HAP-1 (cell line): ENCODE measurements at regions not wholly inside any gene's neighbourhood (a gene's known extent, or its start where the extent isn't known, plus 50 kb on each side); places are given as distances from the start of the nearest gene placed in this dataset.

Source experiments
- DNase-seq, 2 experiments: peaks; one replicate each; pipeline ENCODE4 v3.0.0-alpha.2; 2016 to 2020; ENCODE audit warnings: low spot score in 2 of 2
- H3K27me3 ChIP-seq: fragments of 250-450 bp; sonication (Bioruptor Pico); 2 replicates; pipeline ENCODE4 v1.5.1; 2020; ENCODE audit warnings: low read depth, mild to moderate bottlenecking, moderate library complexity
- H3K36me3 ChIP-seq: fragments of 250-450 bp; sonication (Bioruptor Pico); replicated peaks from 2 replicates; pipeline ENCODE4 v1.5.1; 2020; ENCODE audit warnings: mild to moderate bottlenecking
- H3K4me1 ChIP-seq: fragments of 250-450 bp; sonication (Bioruptor Pico); 2 replicates; pipeline ENCODE4 v1.5.1; 2020; ENCODE audit warnings: mild to moderate bottlenecking
- H3K4me3 ChIP-seq: fragments of 250-450 bp; sonication (Bioruptor Pico); 2 replicates; pipeline ENCODE4 v1.5.1; 2020; ENCODE audit warnings: mild to moderate bottlenecking, moderate library complexity
- H3K9me3 ChIP-seq: fragments of 250-450 bp; sonication (Bioruptor Pico); 2 replicates; pipeline ENCODE4 v1.5.1; 2020; ENCODE audit warnings: mild to moderate bottlenecking, moderate library complexity
- in situ Hi-C: fragments of 300-500 bp; cut with MboI; formaldehyde crosslinking; loops from 3 replicates; pipeline ENCODE4 v1.14.3; 2020; ENCODE audit warnings: low sequenced_read_pairs, inconsistent platforms, mixed read lengths

DNA sequence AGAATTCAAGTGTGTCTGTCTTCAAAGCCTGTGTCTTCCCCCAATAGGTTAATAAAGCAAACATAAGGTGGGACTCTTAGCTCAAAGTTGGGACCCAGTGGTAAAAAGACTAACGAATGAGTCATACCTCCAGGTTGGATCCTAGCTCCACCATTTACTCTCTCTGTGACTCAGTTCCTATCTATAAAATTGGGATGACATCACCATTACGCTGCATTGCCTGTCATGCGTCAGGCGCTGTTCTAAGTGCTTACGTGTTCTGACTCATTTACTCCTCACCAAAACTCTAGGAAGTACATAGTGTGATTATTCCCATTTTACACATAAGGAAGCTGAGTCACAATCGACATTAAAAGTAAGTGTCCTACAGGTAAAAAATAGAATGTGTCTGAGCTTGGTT lies 915.8 kb downstream of the VRK1 start:
- H3K4me3 ChIP-seq: no peak overlapping the region
- H3K36me3 ChIP-seq: no peaks in the 10 kb centered on the region
- no peaks in the 10 kb centered on the region for H3K9me3 ChIP-seq
- in situ Hi-C loops: no loop called here
- H3K27me3 ChIP-seq: no peaks in the 10 kb centered on the region
- no peaks in the 10 kb centered on the region for H3K4me1 ChIP-seq
- no peak for DNase-seq

DNA sequence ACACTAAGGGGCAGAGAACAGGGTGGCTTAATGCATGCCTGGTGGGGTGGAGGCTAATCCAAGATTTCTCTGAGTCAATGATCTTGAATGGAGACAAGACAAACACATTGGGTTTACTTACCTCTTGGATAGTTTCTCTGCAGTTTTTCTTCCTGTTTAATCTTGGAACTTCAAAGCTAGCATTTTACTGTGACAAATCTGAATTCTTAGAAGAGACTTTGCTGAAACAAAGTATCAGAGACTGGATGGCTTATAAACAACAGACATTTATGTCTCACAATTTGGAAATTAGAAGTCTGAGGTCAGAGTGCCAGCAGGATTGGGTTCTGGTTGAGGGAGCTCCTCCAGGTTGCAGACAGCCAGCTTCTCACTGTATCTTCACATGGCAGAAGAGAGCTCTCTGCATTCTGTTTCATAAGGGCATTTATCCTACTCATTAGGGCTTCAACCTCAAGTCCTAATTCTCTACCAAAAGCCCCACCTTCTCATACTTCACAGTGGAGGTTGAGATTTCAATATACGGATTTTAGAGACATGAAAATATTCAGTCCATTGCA lies 921.8 kb downstream of the VRK1 start:
- in situ Hi-C loops: no loop called here
- H3K4me3 ChIP-seq: no peak overlapping the region
- no peaks in the 10 kb centered on the region for H3K9me3 ChIP-seq
- no peaks in the 10 kb centered on the region for H3K36me3 ChIP-seq
- H3K4me1 ChIP-seq: no peaks in the 10 kb centered on the region
- no peak for DNase-seq
- no peaks in the 10 kb centered on the region for H3K27me3 ChIP-seq

DNA sequence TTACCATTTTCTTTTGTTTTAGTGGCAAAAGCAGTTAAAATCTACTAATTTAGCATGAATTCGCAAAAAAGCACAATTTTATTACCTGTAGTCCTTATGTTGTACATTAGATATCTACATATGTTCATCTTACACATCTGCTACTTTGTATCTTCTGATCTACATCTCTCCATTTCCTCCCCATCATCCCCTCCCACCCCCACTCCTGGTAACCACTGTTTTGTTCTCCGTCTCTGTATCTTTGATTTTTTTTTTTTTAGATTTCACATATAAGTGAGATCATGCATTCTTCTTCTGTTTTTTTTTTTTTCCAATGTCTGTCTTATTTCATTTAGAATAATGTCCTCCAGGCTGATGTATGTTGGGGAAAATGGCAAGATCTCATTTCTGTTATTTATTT lies 922.7 kb downstream of the VRK1 start:
- Histone ChIP-seq H3K9me3 (no peaks in the 10 kb centered on the region), H3K27me3 (no peaks in the 10 kb centered on the region), H3K4me1 (no peaks in the 10 kb centered on the region), H3K4me3 (no peak overlapping the region), H3K36me3 (no peaks in the 10 kb centered on the region)
- DNase-seq: no peak
- in situ Hi-C loops: no loop called here

DNA sequence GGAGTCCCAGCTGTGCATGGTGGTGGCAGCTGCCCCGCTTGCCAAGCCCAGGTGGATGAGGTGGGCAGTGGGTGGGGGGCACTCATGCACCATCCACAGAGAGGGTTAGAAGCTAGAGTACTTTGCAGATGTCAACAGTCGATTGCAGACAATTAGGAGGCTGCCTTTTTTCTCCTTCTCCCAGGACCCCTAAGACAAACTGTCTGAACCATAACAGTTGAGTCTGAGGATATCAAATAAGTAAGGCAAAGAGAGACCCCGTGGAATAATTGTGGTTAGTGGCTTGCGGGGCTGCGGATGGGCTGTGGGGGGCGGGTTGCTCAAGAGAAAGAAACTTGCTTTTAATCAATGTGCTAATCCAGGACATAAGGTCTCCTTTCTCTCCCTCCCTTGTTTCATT lies 926.2 kb downstream of the VRK1 start:
- Histone ChIP-seq H3K4me1 (no peaks in the 10 kb centered on the region), H3K27me3 (no peaks in the 10 kb centered on the region), H3K4me3 (no peak overlapping the region), H3K9me3 (no peaks in the 10 kb centered on the region), H3K36me3 (no peaks in the 10 kb centered on the region)
- no peak for DNase-seq
- in situ Hi-C loops: no loop called here

DNA sequence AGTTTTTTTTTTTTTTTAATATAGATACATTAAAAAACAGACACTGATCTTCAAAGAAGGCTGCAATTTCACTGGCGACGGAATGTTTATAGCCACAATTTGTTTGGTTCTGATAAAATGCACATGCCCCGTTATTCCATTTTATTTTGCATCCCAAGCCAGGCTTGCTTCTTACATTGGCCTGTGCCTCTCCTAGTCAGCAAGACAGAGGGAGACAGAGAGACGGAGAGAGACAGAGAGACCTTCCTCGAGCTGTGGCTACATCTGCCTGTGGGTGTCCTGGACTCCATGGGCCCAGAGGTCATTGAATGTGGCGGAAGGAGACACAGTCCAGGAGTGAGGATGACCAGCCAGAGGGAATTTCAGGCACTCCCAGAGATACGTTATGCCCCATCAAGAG lies 926.6 kb downstream of the VRK1 start:
- Histone ChIP-seq H3K9me3 (no peaks in the 10 kb centered on the region), H3K27me3 (no peaks in the 10 kb centered on the region), H3K4me1 (no peaks in the 10 kb centered on the region), H3K4me3 (no peak overlapping the region), H3K36me3 (no peaks in the 10 kb centered on the region)
- no peak for DNase-seq
- in situ Hi-C loops: no loop called here

DNA sequence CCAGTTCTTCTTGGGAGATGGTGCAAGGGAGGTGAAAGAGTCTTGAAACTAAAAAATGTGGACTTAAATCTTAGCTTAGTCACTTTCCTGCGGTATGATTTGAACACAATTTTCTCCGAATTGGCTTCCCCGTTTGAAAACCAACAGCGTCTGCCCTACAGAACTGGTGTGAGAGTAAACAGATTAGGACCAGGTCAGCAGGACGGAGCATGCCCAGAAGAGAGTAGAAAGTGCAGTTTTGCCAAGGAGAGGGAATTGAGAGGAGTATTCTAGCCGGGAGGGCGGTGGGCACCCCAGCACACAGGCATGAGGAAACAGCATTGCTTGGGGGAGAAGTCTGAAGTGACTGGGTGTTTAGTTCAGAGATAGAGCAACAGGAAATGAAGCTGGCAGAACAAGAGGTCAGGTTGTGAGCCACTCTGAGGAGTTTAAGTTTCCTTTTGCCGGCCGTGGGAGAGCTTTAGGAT lies 927.1 kb downstream of the VRK1 start:
- Histone ChIP-seq H3K36me3 (no peaks in the 10 kb centered on the region), H3K4me3 (no peak overlapping the region), H3K4me1 (no peaks in the 10 kb centered on the region), H3K9me3 (no peaks in the 10 kb centered on the region), H3K27me3 (no peaks in the 10 kb centered on the region)
- in situ Hi-C loops: no loop called here
- DNase-seq: no peak

DNA sequence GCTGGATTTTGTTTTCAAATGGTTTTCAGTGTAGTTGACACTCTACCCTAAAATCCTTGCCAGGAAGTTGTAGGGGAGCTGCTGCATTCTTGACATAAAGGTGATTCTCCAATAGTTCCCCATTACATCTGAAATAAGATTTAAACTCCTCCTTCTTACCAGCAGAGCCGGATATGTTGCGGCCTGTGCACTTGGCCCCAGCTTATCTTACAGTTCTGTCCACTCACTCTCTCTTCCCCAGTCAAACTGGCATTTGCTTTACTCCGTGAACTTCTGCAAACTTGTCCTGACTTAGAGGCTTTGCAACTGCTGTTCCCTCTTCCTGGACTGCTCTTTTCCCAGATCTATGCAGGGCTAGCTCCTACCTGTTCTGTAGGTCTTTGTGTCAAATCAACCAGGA lies 929.5 kb downstream of the VRK1 start:
- Histone ChIP-seq H3K27me3 (no peaks in the 10 kb centered on the region), H3K4me1 (no peaks in the 10 kb centered on the region), H3K9me3 (no peaks in the 10 kb centered on the region), H3K36me3 (no peaks in the 10 kb centered on the region), H3K4me3 (no peak overlapping the region)
- in situ Hi-C loops: no loop called here
- no peak for DNase-seq

DNA sequence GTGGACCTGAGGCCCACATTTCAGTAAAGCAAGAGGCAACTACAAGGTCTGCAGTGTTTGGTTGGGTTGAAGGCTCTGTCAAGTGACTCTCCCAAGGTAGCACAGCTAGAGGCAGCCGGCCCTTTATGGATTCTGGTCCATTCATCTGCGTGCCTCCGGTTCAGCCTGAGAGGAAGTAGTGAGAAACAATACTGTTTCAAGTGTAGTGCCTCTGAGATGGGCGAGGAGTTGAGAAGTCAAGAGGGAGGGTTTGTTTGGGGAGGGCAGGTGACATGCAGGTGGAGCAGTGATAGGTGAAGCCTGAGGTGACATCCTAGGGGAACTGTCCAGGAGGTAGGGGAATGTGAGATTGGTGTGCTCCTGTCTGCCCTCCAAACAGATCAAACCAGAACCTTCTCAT lies 933.5 kb downstream of the VRK1 start:
- no peak overlapping the region for H3K4me3 ChIP-seq
- no peak for DNase-seq
- H3K4me1 ChIP-seq: no peaks in the 10 kb centered on the region
- H3K9me3 ChIP-seq: no peaks in the 10 kb centered on the region
- no peaks in the 10 kb centered on the region for H3K36me3 ChIP-seq
- in situ Hi-C loops: no loop called here
- H3K27me3 ChIP-seq: no peaks in the 10 kb centered on the region

DNA sequence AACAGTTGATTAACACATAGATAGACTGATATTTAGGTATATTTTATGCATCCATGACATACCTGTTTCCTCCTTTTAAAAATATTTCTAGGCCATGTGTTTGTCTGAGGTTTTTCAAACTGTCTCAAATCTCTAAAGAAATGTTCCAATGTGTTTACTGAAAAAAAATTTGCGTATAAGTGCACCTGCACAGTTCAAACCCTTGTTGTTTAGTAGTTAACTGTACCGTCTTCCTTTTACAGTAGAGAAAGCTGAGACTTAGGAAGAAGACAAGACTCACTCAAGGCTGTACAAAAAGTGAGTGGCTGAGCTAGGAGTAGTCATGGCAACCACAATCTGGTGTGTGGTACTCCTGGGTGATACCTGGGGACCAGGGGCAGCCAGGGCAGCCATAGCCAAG lies 934.6 kb downstream of the VRK1 start:
- in situ Hi-C loops: no loop called here

DNA sequence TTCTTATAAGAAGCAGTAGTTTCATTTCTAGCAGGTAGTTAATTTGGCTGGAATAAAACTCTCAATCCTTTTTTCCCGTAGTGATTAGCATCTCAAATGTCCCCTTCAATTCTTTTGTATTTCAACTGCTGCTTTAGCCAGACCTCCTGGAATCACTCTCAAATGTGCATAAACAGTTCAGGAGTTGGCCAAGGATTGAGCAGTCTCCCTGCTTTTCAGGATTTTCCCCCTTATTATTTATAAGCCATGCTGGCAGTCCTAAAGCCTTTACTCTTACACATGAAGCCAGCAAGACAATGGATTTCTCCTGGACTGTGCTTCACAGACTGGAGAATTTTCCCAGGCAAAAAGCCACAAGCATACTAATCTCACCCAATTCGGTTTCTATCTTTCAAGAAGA lies 950.1 kb downstream of the VRK1 start:
- H3K36me3 ChIP-seq: no peaks in the 10 kb centered on the region
- H3K27me3 ChIP-seq: no peaks in the 10 kb centered on the region
- H3K9me3 ChIP-seq: no peaks in the 10 kb centered on the region
- DNase-seq: no peak
- in situ Hi-C loops: no loop called here
- no peaks in the 10 kb centered on the region for H3K4me1 ChIP-seq
- H3K4me3 ChIP-seq: no peak overlapping the region

More for the DNA sequence above, 934.6 kb downstream of the VRK1 start:
- DNase-seq: no peak
- Histone ChIP-seq H3K9me3 (no peaks in the 10 kb centered on the region), H3K4me1 (no peaks in the 10 kb centered on the region), H3K4me3 (no peak overlapping the region), H3K36me3 (no peaks in the 10 kb centered on the region), H3K27me3 (no peaks in the 10 kb centered on the region)

DNA sequence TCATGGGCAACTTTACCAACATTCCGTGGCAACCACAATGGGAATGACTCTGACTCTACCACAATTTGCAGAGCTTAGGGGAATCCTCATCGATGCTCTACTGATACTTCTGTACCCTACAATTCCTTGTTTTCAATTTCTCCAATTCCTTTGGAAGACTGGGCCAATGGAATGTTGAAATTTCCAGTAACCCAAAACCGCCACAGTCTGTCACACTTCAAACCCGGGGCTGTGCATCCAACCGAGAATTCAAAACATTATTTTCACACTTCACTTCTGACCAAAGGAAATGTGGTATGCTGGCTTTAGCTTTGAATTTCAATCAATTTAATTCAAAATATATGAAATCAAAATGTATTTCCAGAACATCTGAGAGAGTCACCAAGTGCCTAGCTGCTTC lies 951.4 kb downstream of the VRK1 start:
- Histone ChIP-seq H3K4me3 (no peak overlapping the region), H3K27me3 (no peaks in the 10 kb centered on the region), H3K4me1 (no peaks in the 10 kb centered on the region), H3K36me3 (no peaks in the 10 kb centered on the region), H3K9me3 (no peaks in the 10 kb centered on the region)
- in situ Hi-C loops: no loop called here
- no peak for DNase-seq

DNA sequence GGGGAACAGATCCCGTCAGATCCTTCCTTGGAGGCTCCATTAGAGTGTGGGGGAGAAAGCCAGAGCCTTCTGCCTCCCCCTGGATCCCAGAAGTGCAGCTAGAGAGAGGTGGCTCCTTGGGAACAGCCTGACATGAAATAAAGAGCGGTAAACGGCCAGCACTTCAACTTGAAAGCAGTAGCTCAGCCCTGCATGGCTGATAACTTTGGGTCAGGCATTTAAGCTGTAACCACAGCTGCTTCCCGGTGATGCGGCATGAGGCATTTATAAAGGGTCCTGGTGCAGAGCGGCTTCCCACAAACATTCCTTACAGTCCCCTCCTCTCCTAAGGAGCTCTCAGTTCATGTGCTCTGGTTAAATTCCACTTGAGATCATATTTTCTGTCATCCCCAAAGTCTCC lies 960.3 kb downstream of the VRK1 start:
- H3K27me3 ChIP-seq: no peaks in the 10 kb centered on the region
- no peaks in the 10 kb centered on the region for H3K9me3 ChIP-seq
- no peak for DNase-seq
- no peak overlapping the region for H3K4me3 ChIP-seq
- in situ Hi-C loops: no loop called here
- no peaks in the 10 kb centered on the region for H3K4me1 ChIP-seq
- H3K36me3 ChIP-seq: no peaks in the 10 kb centered on the region

DNA sequence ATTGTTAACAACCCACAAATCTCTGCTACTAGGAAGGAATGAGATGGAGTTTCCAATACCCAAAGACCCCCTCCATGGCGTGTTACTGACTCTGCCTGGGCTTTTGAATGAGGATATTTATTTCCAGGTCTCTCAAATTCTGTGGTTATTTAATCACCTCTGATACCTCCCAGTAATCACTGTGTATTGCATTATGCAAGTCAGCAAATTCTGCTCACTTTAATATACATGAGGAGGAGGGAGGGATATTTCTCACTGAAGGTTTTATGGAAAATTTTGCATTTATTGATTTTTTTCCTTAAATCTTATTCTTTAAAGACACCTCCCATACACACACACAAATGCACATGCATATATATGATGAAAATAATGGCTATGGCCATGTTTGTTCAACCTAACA lies 962.9 kb downstream of the VRK1 start:
- Histone ChIP-seq H3K4me3 (no peak overlapping the region), H3K4me1 (no peaks in the 10 kb centered on the region), H3K27me3 (no peaks in the 10 kb centered on the region), H3K36me3 (no peaks in the 10 kb centered on the region), H3K9me3 (no peaks in the 10 kb centered on the region)
- in situ Hi-C loops: no loop called here
- no peak for DNase-seq

DNA sequence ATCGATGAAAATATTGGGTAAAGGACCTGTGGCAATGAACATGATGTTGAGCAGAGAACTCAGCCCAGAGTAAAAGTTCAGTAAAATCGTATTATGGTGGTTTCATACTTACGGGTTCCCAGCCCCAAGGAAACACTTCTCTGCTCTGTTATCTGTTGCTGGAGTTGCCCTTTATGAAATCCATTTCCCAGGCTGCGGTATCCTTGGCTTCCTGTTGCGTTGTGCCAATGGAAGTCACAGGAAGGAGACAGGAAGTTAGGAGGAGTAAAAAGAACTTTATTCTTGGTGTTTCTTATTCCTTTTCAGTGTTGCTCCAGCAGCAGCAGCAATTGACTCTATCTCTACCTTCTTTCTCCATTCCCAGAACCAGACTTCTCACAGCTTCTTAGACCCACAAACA lies 965.2 kb downstream of the VRK1 start:
- in situ Hi-C loops: no loop called here
- no peaks in the 10 kb centered on the region for H3K27me3 ChIP-seq

DNA sequence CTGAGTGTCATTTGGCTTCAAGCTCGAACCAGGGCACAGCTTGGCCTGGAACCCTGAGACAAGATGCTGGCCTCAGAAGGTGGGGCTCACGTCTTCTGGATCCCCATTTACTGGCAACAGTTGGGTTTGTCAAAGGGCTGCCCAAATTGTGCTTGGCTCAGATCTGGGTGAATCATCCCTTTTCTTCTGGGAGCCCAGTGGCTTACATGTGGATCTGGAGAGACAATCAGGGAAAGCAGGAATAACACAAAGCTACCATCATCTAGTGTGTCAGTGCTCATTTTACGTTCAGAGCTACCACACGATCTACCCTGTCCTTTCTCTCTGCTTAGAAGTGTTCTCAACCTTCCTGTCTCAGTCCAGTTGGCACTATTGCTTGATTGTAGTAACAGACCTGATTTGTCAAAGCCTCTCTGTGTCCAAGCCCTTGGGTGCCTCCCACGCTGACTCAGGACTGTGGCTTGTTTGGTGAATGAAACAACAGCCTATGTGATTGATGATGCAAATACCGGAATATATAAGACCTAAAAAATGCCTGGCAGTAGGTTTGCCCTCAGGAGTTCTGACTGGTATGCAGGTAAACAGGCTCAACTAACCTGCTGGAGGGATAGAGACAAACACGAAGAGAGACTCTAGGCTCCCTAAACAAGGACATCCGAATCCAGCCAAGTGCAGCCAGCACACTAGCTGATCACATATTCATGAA lies 974.3 kb downstream of the VRK1 start:
- no peaks in the 10 kb centered on the region for H3K36me3 ChIP-seq
- H3K4me1 ChIP-seq: no peaks in the 10 kb centered on the region
- DNase-seq: no peak
- no peaks in the 10 kb centered on the region for H3K27me3 ChIP-seq
- no peaks in the 10 kb centered on the region for H3K9me3 ChIP-seq
- in situ Hi-C loops: no loop called here
- H3K4me3 ChIP-seq: no peak overlapping the region

More for the DNA sequence above, 965.2 kb downstream of the VRK1 start:
- Histone ChIP-seq H3K4me3 (no peak overlapping the region), H3K9me3 (no peaks in the 10 kb centered on the region), H3K36me3 (no peaks in the 10 kb centered on the region), H3K4me1 (no peaks in the 10 kb centered on the region)
- no peak for DNase-seq
